MM.1S (cell line): ENCODE measurements at regions not wholly inside any gene's neighbourhood (a gene's known extent, or its start where the extent isn't known, plus 50 kb on each side); places are given as distances from the start of the nearest gene placed in this dataset.

ENCODE experiments used
- CTCF ChIP-seq: fragments of 300-600 bp; sonication (generic); IDR thresholded peaks from 2 replicates; pipeline ENCODE4 v1.5.1; 2016; ENCODE audit warnings: antibody characterized with exemption, low read length, mixed read lengths
- EZH2 ChIP-seq: fragments of 300-600 bp; sonication (generic); optimal IDR thresholded peaks from 2 replicates; pipeline ENCODE3; 2017; ENCODE audit warnings: low read depth, mild to moderate bottlenecking, antibody characterized with exemption, low read length, mixed read lengths
- EZH2phosphoT487 ChIP-seq: fragments of 300-600 bp; sonication (generic); IDR thresholded peaks from 2 replicates; pipeline ENCODE4 v1.6.1; 2018; ENCODE audit warnings: antibody characterized with exemption, low read length

DNA sequence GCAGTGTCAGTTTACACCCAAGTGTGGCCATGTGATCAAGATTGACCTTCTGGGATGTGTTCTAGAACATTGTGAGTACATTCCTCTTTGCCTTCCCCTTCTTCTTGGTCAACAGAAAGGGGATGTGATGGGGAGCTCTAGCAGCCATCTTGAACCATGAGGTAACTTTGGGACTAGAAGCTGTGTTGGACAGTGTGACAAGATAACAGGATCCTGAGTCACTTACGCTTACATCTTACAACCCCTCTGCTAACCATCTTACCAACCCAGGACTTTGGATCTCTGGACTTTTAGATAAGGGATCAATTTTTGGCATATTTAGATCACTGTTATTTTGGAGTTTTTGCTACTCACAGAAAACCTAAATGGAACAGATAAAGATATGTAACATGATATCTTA lies 625.6 kb downstream of the BCOR start:
- TF ChIP-seq EZH2phosphoT487: no peak
- no peak for TF ChIP-seq CTCF
- no peak for TF ChIP-seq EZH2
